Pancreas (tissue), 10 donors: ENCODE measurements at regions not wholly inside any gene's neighbourhood (a gene's known extent, or its start where the extent isn't known, plus 50 kb on each side); places are given as distances from the start of the nearest gene placed in this dataset.

Experiments
- ATAC-seq, 4 donors: fragments of 200-7000 bp; cut with Tn5 transposase; one replicate each; pipeline versions ENCODE4 v1.8.0 to v1.9.1; 2020; ENCODE audit warnings: mild to moderate bottlenecking in 4 of 4, moderate library complexity in 4 of 4
- DNase-seq, 6 donors: peaks; one replicate each; pipeline ENCODE4 v3.0.0-alpha.2; 2020
- FAIRE-seq: peaks from 2 replicates; lab custom pipeline; 2012; peaks lifted over from hg19 to GRCh38; lab: Jason Lieb, UNC
- H3K27ac ChIP-seq, 4 donors: fragments of 200-600 bp; sonication (generic); 1 replicate in 3 of 4; 2 replicates in 1 of 4; pipeline versions ENCODE4 v1.5.0 to v1.8.0; 2020
- H3K27me3 ChIP-seq, 4 donors: fragments of 200-600 bp; one replicate each; pipeline ENCODE4 v1.8.0; 2021
- H3K36me3 ChIP-seq, 3 donors: fragments of 200-600 bp; sonication (generic) in 1 of 3; one replicate each; pipeline versions ENCODE4 v1.5.0 to v1.8.0; 2020 to 2021
- H3K4me1 ChIP-seq, 3 donors: fragments of 200-600 bp; one replicate each; pipeline ENCODE4 v1.8.0; 2021
- H3K4me3 ChIP-seq, 4 donors: fragments of 200-600 bp; sonication (generic) in 2 of 4; one replicate each; pipeline versions ENCODE4 v1.5.0 to v1.8.0; 2020 to 2021
- H3K9me3 ChIP-seq, 4 donors: fragments of 200-600 bp; one replicate each; pipeline ENCODE4 v1.8.0; 2021
- WGBS, 2 donors: extraction: QIAGEN DNeasy Blood & Tissue Kit; methylation state at CpG; one replicate each; pipeline ENCODE4 v1.1.7; 2013; 5-methylcytosine and 5-hydroxymethylcytosine counted together
- intact Hi-C, 3 donors: fragments of 100-400 bp; cut with DNase I; formaldehyde crosslinking; loops; one replicate each; pipeline versions ENCODE4 v1.11.1 to v1.14.2; 2022
- TF ChIP-seq, protein P1 (sequence below), 4 donors: fragments of 200-600 bp; sonication (generic) in 3 of 4; IDR thresholded peaks; one replicate each; pipeline versions ENCODE4 v1.5.0 to v1.8.0; 2021; ENCODE audit warnings: antibody characterized with exemption in 4 of 4
- donor health status: healthy with polysubstance abuse.
- donor health status: DM: no; HTN: no; CAD: no; lungs with moderate emphysema.
- donor health status: DM: no; HTN: no; CAD: no.
- donor health status: control.
- donor health status: control.
- donor health status: Bipolar disorder and iron deficiency.
- donor health status: DM: yes; HTN: yes; CAD: no.
- donor health status: DM: no; HTN: no; CAD: no.
- donor health status: DM: no; HTN: no; CAD: no.
- donor health status: DM: yes; HTN: yes; CAD: no.

DNA sequence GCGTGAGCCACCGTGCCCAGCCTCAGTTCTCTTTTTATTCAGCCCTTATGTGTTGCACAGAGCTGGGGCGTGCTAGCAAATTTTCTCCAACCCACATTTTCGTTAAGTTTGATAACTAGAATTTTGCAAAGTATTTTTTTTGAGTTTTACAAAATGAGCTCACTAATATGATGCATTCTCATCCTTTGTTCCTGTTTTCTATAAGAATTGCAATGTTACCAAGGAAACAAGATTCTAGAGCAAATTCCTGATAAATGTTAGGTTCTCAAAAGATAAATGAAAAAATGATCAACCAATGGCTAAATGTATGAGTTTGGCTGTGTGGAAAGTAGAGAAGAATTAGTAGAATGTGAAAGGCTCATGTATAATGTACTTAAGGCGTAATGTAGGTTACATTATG lies 529.8 kb downstream of the MAFB start:
- WGBS, 2 donors = 72 to 83% methylated on average over 5 of the region's 5 CpGs
- Histone ChIP-seq H3K27me3 (no peaks in the 10 kb centered on the region), H3K4me3 (no peak overlapping the region), H3K36me3 (no peaks in the 10 kb centered on the region), H3K27ac (no peak overlapping the region), H3K4me1 (no peaks in the 10 kb centered on the region), H3K9me3 (no peaks in the 10 kb centered on the region)
- ATAC-seq (no peak), DNase-seq (no peak), FAIRE-seq (no peak)
- intact Hi-C loops = no loop called here
- TF ChIP-seq, protein P1, sequence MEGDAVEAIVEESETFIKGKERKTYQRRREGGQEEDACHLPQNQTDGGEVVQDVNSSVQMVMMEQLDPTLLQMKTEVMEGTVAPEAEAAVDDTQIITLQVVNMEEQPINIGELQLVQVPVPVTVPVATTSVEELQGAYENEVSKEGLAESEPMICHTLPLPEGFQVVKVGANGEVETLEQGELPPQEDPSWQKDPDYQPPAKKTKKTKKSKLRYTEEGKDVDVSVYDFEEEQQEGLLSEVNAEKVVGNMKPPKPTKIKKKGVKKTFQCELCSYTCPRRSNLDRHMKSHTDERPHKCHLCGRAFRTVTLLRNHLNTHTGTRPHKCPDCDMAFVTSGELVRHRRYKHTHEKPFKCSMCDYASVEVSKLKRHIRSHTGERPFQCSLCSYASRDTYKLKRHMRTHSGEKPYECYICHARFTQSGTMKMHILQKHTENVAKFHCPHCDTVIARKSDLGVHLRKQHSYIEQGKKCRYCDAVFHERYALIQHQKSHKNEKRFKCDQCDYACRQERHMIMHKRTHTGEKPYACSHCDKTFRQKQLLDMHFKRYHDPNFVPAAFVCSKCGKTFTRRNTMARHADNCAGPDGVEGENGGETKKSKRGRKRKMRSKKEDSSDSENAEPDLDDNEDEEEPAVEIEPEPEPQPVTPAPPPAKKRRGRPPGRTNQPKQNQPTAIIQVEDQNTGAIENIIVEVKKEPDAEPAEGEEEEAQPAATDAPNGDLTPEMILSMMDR (IDR thresholded peaks at IDR 0.05) = no peak

DNA sequence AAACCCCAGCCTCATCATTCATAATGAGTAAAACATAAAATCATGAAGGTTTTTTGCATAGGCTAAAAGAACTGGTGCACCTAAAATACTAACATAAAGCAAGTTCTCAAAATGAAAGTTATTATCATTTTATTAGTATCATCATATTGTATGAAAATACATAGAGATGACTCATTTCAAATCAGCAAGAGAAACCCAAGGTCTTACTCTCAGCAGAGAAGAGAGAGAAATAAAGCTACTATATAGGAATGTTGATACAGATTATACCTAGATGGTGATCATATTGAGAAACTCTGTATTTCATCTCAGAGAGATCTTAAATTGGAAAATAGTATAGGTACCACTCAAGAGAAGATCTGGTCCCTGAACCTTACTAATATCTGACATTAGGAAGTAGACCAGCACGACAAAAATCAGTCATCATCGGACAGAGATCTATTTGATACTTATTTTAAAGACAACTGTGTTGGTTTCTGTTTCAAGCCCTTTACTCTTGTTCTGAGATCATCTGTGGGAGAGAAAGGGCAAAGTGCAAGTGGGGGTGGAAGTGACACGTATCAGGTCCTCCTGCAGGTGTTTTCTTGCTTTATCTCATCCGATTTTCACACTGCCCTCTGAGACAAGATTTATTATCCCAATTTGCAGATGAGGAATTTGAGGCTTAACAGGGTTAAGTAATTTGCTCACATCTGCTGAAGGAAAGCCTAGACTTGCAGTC lies 532.3 kb downstream of the MAFB start:
- TF ChIP-seq, protein P1 (IDR thresholded peaks at IDR 0.05) = no peak
- no peak overlapping the region for H3K4me3 ChIP-seq
- H3K4me1 ChIP-seq = no peaks in the 10 kb centered on the region
- H3K36me3 ChIP-seq = no peaks in the 10 kb centered on the region
- ATAC-seq = no peak
- no peak for FAIRE-seq
- no peaks in the 10 kb centered on the region for H3K27me3 ChIP-seq
- intact Hi-C loops = no loop called here
- WGBS, 2 donors = 28 to 32% methylated on average over 4 of the region's 4 CpGs
- H3K9me3 ChIP-seq = no peaks in the 10 kb centered on the region
- no peak for DNase-seq
- no peak overlapping the region for H3K27ac ChIP-seq

DNA sequence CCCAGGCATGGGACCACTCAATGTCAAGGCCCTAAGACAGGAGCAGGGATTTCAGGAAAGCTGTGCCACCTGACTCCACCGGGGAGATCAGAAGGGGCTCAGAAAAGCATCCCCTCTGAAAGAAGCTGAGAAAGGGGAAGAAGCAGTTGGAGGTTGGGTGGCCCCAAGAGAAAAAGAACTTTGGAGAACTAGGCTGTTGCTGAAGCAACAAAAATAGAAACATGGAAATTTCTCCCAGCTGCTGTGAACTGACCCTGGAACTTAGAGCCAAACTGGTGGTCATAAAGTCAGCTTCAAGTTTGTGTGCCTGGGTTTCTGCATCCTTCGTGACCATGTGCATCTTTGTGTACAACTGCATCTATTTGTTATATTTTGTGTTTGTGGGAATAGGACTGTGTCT lies 534.5 kb downstream of the MAFB start:
- WGBS, 2 donors = 77 to 81% methylated on average over 2 of the region's 2 CpGs
- H3K27ac ChIP-seq = no peak overlapping the region
- H3K36me3 ChIP-seq = no peaks in the 10 kb centered on the region
- intact Hi-C loops = no loop called here
- no peaks in the 10 kb centered on the region for H3K4me1 ChIP-seq
- H3K4me3 ChIP-seq = no peak overlapping the region
- H3K9me3 ChIP-seq = no peaks in the 10 kb centered on the region
- no peak for FAIRE-seq
- TF ChIP-seq, protein P1 (IDR thresholded peaks at IDR 0.05) = no peak
- no peaks in the 10 kb centered on the region for H3K27me3 ChIP-seq
- no peak for ATAC-seq
- no peak for DNase-seq

DNA sequence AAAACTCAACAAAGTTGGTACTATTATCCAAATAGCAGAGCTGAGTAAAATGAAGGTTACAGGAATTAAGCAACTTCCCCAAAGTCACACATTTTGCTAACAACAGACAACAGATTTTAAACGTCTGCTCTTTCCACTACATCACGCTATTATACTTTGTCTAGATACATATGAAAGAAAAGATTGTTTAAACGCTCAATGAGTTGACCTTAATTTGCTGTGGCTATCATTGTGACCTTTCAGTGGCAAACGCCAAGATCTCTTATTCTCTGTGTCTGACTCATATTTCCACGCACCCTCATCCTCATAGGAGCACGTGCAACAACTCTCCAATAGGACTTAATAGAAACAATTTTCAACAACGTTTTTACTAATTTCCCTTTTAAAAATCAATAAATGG lies 540.1 kb downstream of the MAFB start:
- Histone ChIP-seq H3K4me3 (no peak overlapping the region), H3K9me3 (no peaks in the 10 kb centered on the region), H3K27ac (no peak overlapping the region), H3K27me3 (no peaks in the 10 kb centered on the region), H3K4me1 (no peaks in the 10 kb centered on the region), H3K36me3 (no peaks in the 10 kb centered on the region)
- ATAC-seq (no peak), FAIRE-seq (no peak), DNase-seq (no peak)
- TF ChIP-seq, protein P1 (IDR thresholded peaks at IDR 0.05) = no peak
- intact Hi-C loops = no loop called here
- WGBS, 2 donors = 38 to 54% methylated on average over 7 of the region's 7 CpGs

DNA sequence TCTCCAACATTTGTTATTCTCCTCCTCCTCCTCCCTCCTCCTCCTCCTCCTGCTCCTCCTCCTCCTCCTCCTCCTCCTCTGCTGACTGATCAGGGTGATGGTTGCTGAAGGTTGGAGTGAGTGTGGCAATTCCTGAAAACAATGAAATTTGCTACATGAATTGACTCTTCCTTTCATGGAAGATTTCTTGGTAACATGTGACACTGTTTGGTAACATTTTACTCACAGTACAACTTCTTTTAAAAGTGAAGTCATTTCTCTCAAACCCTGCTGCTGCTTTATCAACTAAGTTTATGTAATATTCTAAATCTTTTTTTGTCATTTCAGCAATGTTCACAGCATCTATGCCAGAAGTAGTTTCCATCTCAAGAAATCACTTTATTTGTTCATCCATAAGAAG lies 543.0 kb downstream of the MAFB start:
- intact Hi-C loops = no loop called here
- no peaks in the 10 kb centered on the region for H3K27me3 ChIP-seq
- no peak overlapping the region for H3K27ac ChIP-seq
- H3K36me3 ChIP-seq = no peaks in the 10 kb centered on the region
- H3K9me3 ChIP-seq = no peaks in the 10 kb centered on the region
- DNase-seq (no peak), ATAC-seq (no peak), FAIRE-seq (no peak)
- TF ChIP-seq, protein P1 (IDR thresholded peaks at IDR 0.05) = no peak
- no peak overlapping the region for H3K4me3 ChIP-seq
- no peaks in the 10 kb centered on the region for H3K4me1 ChIP-seq
